HFF-Myc (cell line): ENCODE measurements at regions not wholly inside any gene's neighbourhood (a gene's known extent, or its start where the extent isn't known, plus 50 kb on each side); places are given as distances from the start of the nearest gene placed in this dataset.

ENCODE experiments used
- DNase-seq: peaks from one replicate; pipeline ENCODE4 v3.0.0-alpha.2; 2011; ENCODE audit warnings: low read depth; ENCODE audit errors: extremely low read depth
- H3K4me3 ChIP-seq: replicated peaks from 2 replicates; pipeline ENCODE4 v1.5.1; 2011; ENCODE audit warnings: low read depth, mild to moderate bottlenecking, control low read depth, low read length
- TF ChIP-seq, protein P1 (sequence below): IDR thresholded peaks from 2 replicates; pipeline ENCODE4 v1.5.1; 2012; ENCODE audit warnings: mild to moderate bottlenecking, low read depth, low read length, control low read depth; ENCODE audit errors: missing control alignments

DNA sequence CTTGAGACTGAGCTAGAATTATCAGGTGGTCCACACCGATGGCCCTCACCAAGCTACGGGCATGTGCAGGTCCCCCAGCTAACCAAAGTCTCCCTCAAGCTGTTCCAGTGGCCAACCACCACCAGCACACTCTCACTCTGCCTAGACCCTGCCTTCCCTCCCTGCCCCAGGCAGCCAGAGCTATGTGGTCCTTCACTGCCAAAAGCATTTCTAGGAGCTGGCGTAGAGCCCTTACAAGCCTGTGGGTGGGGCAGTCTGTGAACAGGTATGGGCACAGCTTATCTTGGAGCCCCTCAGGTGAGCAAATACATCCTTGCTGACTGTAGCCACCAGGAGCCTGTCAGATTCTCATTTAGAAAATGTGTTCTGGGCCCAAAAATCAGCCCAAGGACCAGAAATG lies 159.8 kb upstream of the PPP2R3A start:
- no peak for DNase-seq
- TF ChIP-seq, protein P1, sequence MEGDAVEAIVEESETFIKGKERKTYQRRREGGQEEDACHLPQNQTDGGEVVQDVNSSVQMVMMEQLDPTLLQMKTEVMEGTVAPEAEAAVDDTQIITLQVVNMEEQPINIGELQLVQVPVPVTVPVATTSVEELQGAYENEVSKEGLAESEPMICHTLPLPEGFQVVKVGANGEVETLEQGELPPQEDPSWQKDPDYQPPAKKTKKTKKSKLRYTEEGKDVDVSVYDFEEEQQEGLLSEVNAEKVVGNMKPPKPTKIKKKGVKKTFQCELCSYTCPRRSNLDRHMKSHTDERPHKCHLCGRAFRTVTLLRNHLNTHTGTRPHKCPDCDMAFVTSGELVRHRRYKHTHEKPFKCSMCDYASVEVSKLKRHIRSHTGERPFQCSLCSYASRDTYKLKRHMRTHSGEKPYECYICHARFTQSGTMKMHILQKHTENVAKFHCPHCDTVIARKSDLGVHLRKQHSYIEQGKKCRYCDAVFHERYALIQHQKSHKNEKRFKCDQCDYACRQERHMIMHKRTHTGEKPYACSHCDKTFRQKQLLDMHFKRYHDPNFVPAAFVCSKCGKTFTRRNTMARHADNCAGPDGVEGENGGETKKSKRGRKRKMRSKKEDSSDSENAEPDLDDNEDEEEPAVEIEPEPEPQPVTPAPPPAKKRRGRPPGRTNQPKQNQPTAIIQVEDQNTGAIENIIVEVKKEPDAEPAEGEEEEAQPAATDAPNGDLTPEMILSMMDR: no peak
- no peak overlapping the region for H3K4me3 ChIP-seq

DNA sequence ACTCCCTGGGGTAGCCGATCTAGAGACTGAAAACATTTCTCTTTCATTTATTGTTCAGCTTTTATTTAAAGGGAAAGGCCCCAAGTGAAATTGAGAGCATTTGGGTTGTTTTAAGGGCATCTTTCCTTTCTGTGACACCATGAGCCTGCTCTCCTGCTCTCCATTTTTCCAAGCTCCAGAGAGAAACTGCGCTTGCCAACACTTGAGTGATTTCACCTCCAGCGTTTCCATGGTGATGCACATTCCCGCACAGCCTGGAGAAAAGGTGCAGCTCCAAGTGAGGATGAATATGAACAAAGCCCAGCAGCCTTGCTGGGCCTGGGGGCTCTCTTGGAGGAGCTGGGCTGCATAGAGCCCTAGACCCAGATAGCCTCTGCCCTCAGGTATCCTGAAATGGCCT lies 159.2 kb upstream of the PPP2R3A start:
- DNase-seq: no peak
- TF ChIP-seq, protein P1: no peak
- no peak overlapping the region for H3K4me3 ChIP-seq

DNA sequence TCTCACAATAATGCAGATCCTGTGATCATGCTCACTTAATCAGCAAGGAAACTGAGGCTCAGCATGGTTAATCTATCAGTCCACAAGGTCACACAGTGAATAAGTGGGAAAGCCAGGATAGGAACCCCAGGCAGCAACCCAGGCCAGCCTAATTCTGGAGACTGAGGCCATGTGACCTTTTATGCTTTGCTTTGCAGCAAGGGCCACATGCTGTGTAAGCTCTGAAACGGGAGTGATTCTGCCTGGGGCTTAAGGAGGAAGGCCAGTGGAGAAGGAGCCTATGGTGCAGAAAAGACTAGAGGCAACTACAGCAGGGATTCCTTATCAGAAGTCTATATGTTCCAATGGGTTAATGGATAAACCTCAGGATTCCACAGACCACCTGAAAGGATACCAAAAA lies 157.6 kb upstream of the PPP2R3A start:
- TF ChIP-seq, protein P1: no peak
- no peak overlapping the region for H3K4me3 ChIP-seq
- DNase-seq: no peak

DNA sequence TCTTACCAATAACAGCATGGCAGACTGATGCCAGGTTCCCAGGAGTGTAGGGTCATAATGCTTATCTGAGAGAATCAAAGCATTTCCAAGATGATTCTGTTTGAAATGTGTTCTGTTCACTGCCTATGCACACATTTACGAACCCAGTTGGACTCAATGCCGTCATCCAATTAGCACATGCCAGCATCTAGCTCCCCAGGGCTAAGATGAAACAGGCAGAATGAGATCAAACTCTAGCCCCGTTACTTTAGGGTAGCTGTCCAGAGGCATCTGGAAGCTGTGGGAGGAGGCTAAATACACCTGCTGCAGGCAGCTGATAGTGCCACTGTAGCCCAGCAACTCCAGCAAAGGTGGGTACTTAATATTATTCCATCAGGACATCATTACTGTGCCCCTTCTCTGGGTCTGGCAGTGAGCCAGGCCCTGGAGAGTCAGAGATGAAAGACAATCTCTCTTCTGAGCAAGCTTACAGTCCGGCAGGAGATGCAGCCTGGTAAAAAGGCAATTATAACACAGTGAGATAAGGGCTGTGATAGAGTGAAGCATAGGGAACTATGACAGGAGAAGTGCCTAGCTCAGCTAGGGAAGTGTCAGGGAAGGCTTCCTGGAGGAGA lies 156.4 kb upstream of the PPP2R3A start:
- no peak overlapping the region for H3K4me3 ChIP-seq
- TF ChIP-seq, protein P1: no peak
- no peak for DNase-seq

DNA sequence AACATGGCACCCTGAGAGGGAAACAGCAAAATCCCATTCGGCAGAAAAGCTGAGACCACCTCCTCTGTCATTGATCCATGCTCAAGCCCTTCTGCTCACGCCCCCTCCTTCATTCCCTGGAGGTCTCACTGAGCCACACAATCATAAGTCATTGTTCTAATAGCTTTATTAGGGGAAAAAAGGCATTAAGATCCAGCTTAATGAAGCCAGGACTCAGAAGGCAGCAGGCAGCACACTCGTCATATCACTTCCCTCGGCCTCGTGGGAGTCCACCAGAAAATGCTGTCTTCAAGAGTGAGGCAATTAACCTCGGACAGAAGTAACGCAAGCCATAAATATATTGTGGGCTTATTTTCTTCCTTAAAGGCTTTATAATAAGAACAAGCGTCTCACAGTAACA lies 153.9 kb upstream of the PPP2R3A start:
- DNase-seq: no peak
- H3K4me3 ChIP-seq: no peak overlapping the region
- TF ChIP-seq, protein P1: no peak

DNA sequence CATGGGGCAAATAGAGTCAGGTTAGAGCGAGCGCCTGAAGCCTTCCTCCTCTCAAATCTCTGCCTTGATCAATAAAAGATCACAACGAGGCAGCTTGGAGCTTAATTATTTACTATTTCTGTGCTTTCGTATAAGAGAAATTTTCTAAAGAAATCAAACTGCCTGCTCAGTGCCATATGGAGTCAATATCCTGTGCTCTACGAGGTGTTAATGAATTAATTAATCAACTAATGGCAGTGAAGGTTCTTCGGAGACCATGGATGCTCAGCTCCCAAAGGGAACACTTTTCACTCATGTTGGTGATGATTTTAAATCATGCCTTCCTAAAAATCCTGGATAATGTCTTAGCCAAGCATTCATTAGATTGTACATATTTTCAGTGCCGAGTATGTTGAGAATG lies 153.5 kb upstream of the PPP2R3A start:
- TF ChIP-seq, protein P1: no peak
- DNase-seq: no peak
- no peak overlapping the region for H3K4me3 ChIP-seq

DNA sequence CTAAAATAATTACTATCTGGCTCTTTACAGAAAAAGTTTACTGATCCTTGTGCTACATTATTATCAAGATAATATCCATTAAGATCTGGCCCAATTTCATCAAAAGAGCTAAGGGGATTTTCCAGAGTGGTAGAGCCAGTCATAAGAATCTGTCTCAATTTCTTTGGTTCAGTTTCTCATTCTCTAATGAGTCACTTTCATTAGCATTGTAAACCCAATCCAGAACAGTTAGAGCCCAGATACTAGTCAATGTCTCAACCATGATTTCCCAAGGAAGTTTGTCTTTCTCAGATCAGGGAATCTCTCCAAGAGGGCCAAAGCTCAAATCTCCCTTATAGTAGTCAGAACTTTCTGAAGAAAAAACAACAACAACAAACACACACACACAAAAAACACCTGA lies 131.1 kb upstream of the PPP2R3A start:
- TF ChIP-seq, protein P1: no peak
- DNase-seq: no peak
- no peak overlapping the region for H3K4me3 ChIP-seq
